Renal pelvis (tissue), 1 donor: ENCODE measurements at regions not wholly inside any gene's neighbourhood (a gene's known extent, or its start where the extent isn't known, plus 50 kb on each side); places are given as distances from the start of the nearest gene placed in this dataset.

ENCODE experiments used
- DNase-seq: peaks from one replicate; pipeline ENCODE4 v3.0.0-alpha.2; 2013

- no peak for DNase-seq
Measured at GRCh38 chr12:45627407-45628069, 102.0 kb upstream of the ARID2 start.

DNA sequence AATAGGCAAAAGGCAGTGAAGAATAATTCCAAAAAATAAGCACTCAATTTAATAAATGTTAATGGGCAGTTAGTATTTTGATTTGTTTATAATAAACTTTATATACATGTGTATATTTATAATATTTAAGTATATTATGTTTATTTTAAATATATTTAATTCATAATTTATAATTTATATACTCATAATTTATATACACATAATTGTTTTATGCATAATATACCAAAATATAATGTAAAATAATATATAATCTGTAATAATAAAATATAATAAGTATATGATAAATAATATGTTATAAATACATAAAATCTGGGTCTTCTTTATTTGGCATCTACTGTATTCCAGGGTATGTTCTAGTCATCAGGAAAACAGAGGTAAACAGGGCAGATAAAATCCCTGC lies 100.2 kb upstream of the ARID2 start:
- DNase-seq, result no peak

- DNase-seq, result no peak
Measured at GRCh38 chr12:45633733-45634132, 95.8 kb upstream of the ARID2 start.

DNA sequence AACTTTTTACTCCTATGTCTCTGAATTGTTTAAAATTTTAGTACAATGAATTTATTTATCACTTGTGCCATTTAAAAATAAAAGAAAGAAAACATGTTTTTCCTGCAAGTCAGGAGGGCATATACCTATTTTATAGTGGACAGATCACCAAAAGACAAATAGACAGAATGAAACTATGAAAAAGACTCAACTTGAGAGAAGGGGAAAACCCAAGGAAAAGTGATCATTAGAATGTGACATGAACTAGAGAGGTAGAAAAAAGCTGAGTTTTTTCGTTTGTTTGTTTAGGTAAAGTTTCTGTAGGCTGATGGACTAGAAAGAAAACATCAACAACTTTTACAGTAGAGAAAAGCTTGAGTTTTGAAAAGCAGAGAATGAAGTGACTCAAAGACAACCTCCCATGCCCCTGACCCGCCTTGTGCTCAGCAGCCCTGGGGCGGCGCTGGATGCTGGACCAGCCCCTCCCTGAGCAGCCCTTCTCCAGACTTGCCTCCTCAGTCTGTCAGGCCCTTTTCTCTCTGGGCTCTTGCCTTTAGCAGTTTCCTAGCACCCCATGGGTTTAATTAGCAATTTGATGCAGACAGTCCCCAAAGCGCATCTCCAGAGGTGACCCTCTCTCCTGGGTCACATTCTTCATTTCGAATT lies 95.1 kb upstream of the ARID2 start:
- DNase-seq, result no peak

DNA sequence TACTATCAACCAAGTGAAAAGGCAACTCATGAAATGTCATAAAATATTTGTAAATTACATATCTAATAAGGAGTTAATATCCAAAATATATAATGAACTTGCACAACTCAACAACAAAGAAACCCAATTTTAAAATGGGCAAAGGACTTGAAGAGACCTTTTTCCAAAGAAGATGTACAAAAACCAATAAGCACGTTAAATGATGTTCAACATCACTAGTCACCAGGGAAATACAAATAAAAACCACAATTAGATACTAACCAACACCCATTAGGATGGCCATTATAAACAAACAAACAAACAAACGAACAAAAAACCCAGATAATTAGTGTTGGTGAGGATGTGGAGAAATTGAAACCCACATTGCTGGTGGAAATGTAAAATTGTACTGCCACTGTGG lies 92.3 kb upstream of the ARID2 start:
- no peak for DNase-seq

GRCh38 chr12:45637706-45638105 lies 91.8 kb upstream of the ARID2 start:
- DNase-seq, result no peak

DNA sequence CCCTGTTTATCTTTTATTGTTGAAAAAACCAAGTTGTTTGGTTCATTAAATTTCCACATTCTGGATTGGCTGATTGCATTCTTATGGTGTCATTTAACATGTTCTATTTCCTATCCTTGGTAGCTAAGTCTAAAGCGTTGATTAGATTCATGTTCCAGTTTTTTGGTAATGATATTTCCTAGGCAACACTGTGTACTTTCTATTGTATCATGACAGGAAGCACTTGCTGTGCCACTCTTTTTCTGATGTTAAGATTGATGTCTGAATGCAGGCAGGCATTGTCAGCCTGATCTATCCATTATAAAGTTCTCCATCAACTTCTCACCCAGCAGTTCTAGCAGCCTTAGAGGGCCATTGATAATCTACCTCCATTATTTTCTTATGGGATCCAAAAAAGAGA lies 91.1 kb upstream of the ARID2 start:
- no peak for DNase-seq

- DNase-seq, result no peak
Measured at GRCh38 chr12:45644541-45644940, 85.0 kb upstream of the ARID2 start.

- no peak for DNase-seq
Measured at GRCh38 chr12:45646851-45647581, 82.5 kb upstream of the ARID2 start.

DNA sequence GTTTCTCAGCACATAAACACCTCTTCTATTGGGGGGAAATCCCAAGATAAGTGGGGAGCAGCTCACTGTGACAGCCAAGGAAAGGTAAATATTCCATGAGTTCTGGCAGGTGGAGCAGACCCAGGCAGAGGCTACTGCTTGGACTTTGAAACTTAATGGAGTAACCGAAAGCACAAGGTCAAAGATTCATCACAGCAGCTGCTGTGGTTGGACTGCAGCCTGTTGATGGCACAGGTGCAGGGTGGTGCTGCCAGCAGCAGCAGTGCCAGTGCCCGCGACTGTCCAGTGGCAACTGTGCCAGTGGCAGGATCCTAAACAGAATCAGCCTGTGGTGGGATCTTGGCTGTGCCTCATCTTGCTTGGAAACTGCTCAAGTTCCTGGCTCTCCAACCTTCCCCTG lies 81.4 kb upstream of the ARID2 start:
- no peak for DNase-seq

GRCh38 chr12:45651029-45651428 lies 78.5 kb upstream of the ARID2 start:
- no peak for DNase-seq

GRCh38 chr12:45654002-45654665 lies 75.4 kb upstream of the ARID2 start:
- no peak for DNase-seq

GRCh38 chr12:45655186-45655585 lies 74.3 kb upstream of the ARID2 start:
- peak; percentile 11 for DNase-seq

DNA sequence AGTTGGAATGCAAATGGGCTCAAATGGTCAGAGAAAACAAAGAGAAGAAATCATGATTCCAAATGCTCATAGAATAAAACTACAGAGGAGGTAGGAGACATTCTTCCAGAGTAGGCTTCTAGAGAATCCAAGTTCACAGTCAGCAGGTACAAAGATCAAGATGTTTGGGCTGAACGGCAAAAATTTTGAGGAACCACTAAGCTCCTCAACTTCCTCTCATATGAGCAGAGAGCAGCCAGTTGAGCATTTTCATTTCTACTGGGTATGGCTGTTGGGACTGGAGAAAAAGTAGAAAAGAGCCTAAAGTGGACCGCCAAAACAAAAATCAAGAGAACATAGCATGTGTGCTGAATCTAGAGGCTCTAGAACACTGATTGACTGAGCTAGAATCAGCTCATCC lies 73.8 kb upstream of the ARID2 start:
- no peak for DNase-seq

DNA sequence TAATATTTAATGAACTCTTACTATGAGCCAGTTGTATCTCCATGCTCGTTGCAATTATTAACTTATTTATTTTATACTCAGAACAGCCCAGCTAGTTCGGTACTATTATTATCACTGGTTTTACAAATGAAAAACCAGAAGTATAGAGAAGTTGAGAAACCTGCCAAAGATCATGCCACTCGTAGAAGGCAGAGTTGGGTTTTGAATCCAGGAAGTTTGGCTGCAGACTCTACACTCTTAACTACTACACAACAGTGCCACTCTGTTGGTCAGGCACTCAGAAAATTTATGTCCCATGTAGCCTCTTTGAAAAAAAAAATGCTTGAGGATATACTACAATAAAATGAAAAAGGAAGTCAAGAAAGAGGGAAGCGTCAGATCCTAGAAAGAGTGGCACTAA lies 71.5 kb upstream of the ARID2 start:
- no peak for DNase-seq

DNA sequence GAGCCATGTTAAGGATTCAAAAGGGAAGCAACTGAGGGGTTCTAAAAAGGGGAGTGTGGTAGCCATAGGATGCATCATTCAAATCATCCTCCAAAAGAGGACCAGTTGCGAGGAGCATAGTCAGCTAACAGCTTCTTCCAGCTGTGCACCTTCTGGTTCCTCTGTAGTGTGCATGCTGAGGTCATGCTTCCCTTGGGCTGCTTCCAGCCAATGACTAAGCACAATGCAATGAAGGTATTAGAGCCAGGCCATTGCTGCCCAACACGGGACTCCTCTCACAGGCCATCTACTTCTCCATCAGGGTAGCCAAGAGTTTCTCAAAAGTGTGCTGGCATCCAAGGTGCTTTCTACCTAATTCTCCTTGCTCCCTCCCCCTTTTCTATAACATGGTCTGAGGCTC lies 69.2 kb upstream of the ARID2 start:
- DNase-seq, result no peak

DNA sequence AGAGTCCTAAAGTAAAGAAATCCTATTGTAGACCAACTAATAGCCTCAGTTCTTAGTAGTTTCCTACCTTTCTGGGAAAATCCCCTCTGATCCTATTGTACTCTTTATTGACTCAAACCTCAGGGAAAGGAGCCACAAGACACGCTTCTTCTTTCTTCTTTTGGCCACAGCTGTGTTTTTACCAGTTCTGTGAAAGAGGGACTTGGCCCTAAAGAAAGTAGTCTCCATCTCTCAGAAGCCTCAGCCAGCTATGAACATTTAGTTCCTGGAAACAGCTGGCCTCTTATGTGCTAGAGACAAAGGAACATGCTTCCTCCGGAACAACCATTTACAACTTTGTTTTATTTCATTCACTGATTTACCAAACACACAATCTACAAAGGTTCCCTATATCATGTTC lies 66.1 kb upstream of the ARID2 start:
- no peak for DNase-seq

DNA sequence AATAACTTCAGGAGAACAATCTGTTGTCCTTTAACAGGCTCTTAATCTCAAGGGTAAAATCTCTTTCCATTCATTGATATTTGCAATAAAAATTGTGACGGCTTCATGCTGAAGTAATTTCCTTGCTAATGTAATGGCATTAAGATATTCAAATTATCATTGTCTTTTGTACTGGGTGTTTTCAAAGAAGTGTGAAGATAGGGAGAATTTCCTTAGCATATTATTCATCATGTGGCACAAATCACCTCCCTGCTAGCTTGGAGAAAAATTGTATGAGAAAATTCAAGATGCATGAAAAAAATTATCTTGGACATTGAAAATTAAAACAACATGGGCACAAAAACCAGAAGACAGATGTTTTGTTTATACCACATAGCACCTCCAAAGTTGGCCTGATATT lies 63.6 kb upstream of the ARID2 start:
- no peak for DNase-seq

- DNase-seq, result no peak
Measured at GRCh38 chr12:45666396-45666795, 63.1 kb upstream of the ARID2 start.

- DNase-seq, result no peak
Measured at GRCh38 chr12:45666816-45667215, 62.7 kb upstream of the ARID2 start.

DNA sequence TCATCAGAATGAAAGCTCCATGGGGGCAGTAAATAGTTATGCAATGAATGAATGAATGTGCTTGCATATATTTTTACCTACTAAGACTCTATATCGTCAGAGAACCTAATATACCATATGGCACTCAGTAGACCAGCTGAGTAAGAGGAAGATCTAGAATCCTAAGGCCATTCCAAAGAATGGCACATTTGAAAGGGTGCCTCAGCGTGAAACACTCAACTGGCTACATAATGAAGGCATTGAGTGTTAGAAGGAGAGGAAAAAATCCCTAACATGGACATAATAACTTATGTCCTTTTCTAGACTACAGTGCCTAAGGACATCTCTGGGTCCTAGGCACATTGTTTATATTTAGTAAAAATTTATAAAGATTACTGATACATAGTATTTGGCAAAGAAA lies 61.7 kb upstream of the ARID2 start:
- no peak for DNase-seq

DNA sequence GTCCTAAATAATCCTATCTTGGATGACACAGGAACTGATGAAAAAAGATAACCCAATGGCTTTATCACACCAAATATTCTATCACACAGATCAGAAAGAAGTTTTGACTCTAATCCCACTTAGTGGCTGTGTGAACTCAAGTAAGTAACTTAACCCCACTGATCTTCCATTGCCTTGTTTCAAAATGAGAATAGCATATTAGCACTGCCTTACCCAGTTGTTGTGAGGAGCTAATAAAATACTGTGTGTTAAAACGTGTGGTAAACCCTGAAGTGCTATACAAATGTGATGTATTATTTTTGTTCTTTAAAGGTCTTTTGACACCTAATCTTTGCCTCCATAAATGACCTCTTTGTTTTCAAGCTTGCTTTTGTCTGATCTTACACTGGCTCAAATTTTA lies 60.9 kb upstream of the ARID2 start:
- no peak for DNase-seq

GRCh38 chr12:45669093-45669492 lies 60.4 kb upstream of the ARID2 start:
- DNase-seq, result no peak
